Left forelimb (tissue), 1 donor: ENCODE measurements at regions not wholly inside any gene's neighbourhood (a gene's known extent, or its start where the extent isn't known, plus 50 kb on each side); places are given as distances from the start of the nearest gene placed in this dataset.
"Not testable (repeated sequence)": the region's sequence is repeated elsewhere in the genome, so short reads cannot be mapped to it uniquely, and the experiment has no call there.

Source experiments
- DNase-seq: peaks from one replicate; pipeline ENCODE4 v3.0.0-alpha.2; 2018; ENCODE audit warnings: low spot score

GRCh38 chr16:79973320-79973719 lies 372.8 kb upstream of the MAF start:
- DNase-seq: no peak

- no peak for DNase-seq
These were observed 371.6 kb upstream of the MAF start for GRCh38 chr16:79972053-79972704.

- no peak for DNase-seq
These were observed 370.7 kb upstream of the MAF start for GRCh38 chr16:79971237-79971572.

GRCh38 chr16:79970551-79971236 lies 370.2 kb upstream of the MAF start:
- no peak for DNase-seq

- no peak for DNase-seq
These were observed 369.6 kb upstream of the MAF start for GRCh38 chr16:79970087-79970486.

- DNase-seq: no peak
These were observed 368.9 kb upstream of the MAF start for GRCh38 chr16:79969458-79969857.

GRCh38 chr16:79966226-79966625 lies 365.7 kb upstream of the MAF start:
- DNase-seq: no peak

- no peak for DNase-seq
These were observed 365.2 kb upstream of the MAF start for GRCh38 chr16:79965718-79966117.

GRCh38 chr16:79964104-79964503 lies 363.6 kb upstream of the MAF start:
- no peak for DNase-seq

- DNase-seq: no peak
These were observed 362.4 kb upstream of the MAF start for GRCh38 chr16:79962962-79963361.

GRCh38 chr16:79959226-79959625 lies 358.7 kb upstream of the MAF start:
- DNase-seq: no peak

- DNase-seq: no peak
These were observed 354.6 kb upstream of the MAF start for GRCh38 chr16:79954921-79955705.

- no peak for DNase-seq
These were observed 350.6 kb upstream of the MAF start for GRCh38 chr16:79950932-79951719.

- no peak for DNase-seq
These were observed 348.9 kb upstream of the MAF start for GRCh38 chr16:79949417-79949816.

GRCh38 chr16:79947771-79948170 lies 347.2 kb upstream of the MAF start:
- no peak for DNase-seq

GRCh38 chr16:79946252-79946651 lies 345.7 kb upstream of the MAF start:
- no peak for DNase-seq

GRCh38 chr16:79943736-79944135 lies 343.2 kb upstream of the MAF start:
- DNase-seq: no peak

GRCh38 chr16:79938575-79938974 lies 338.0 kb upstream of the MAF start:
- DNase-seq: no peak

GRCh38 chr16:79937671-79938070 lies 337.1 kb upstream of the MAF start:
- not testable (repeated sequence) for DNase-seq

GRCh38 chr16:79933603-79934002 lies 333.1 kb upstream of the MAF start:
- DNase-seq: no peak

GRCh38 chr16:79932572-79932971 lies 332.0 kb upstream of the MAF start:
- DNase-seq: no peak

- no peak for DNase-seq
These were observed 331.2 kb upstream of the MAF start for GRCh38 chr16:79931721-79932120.
